ENCODE measurements at regions not wholly inside any gene's neighbourhood (a gene's known extent, or its start where the extent isn't known, plus 50 kb on each side); places are given as distances from the start of the nearest gene placed in this dataset.

- no peak for DNase-seq (ENCODE audit: low read depth, low spot score)
- no peak overlapping the region for H3K9ac ChIP-seq (ENCODE audit: low read length)
- no peaks in the 10 kb centered on the region for H3K9me2 ChIP-seq (ENCODE audit: insufficient read depth)
- no peak overlapping the region for H3K4me3 ChIP-seq (replicated peaks in 1 of 2; ENCODE audit: low read depth in 1 of 2, low read length in 2 of 2)
- H3K27me3 ChIP-seq (ENCODE audit: insufficient read depth, low read length), result no peaks in the 10 kb centered on the region
- BruUV-seq (replicated peaks), result no TSS peak
- no peak overlapping the region for H3K27ac ChIP-seq (ENCODE audit: low read depth, low read length)
- ChIA-PET CTCF (no interaction called here), RAD21 (ENCODE audit: low non-redundant PET in 1 of 2, low total read pairs in 2 of 2, uncharacterized antibody in 2 of 2, unreplicated experiment in 2 of 2) (no interaction called here), POLR2A (no interaction called here)
- no peaks in the 10 kb centered on the region for H4K20me1 ChIP-seq (ENCODE audit: insufficient read depth)
- H3K4me1 ChIP-seq (ENCODE audit: control insufficient read depth in 1 of 2, insufficient read depth in 2 of 2, low read length in 2 of 2), result no peaks in the 10 kb centered on the region
- H3K9me3 ChIP-seq (ENCODE audit: control insufficient read depth in 1 of 2, insufficient read depth in 1 of 2, low read depth in 1 of 2, low read length in 2 of 2), result no peaks in the 10 kb centered on the region
- no peaks in the 10 kb centered on the region for H3K36me3 ChIP-seq (ENCODE audit: control insufficient read depth in 1 of 2, insufficient read depth in 2 of 2, low read length in 2 of 2)
- ATAC-seq, result no peak
- no peaks in the 10 kb centered on the region for H3K79me2 ChIP-seq (ENCODE audit: insufficient read depth, low read length)
- intact Hi-C loops (cut with micrococcal nuclease), result no loop called here
- no peak overlapping the region for H3K4me2 ChIP-seq (ENCODE audit: low read length)
- TF ChIP-seq ZNF274 (IDR thresholded peaks at IDR 0.05; ENCODE audit: low read depth, low read length) (no peak), FOSL1 (IDR thresholded peaks at IDR 0.05; ENCODE audit: low read depth) (no peak), SP1 (IDR thresholded peaks at IDR 0.05; ENCODE audit: low read depth) (no peak), YY1 (IDR thresholded peaks at IDR 0.05; ENCODE audit: extremely low read depth, insufficient replicate concordance, low read depth, low read length) (no peak), CBX3 (IDR thresholded peaks at IDR 0.05; ENCODE audit: low read depth) (no peak), EGR1 (IDR thresholded peaks at IDR 0.05; ENCODE audit: low read depth) (no peak), ATF3 (IDR thresholded peaks at IDR 0.05) (no peak), POLR2A (IDR thresholded peaks at IDR 0.05; ENCODE audit: borderline replicate concordance, extremely low read depth, insufficient read depth, insufficient read length) (no peak), TCF7L2 (IDR thresholded peaks at IDR 0.05; ENCODE audit: borderline replicate concordance, extremely low read depth, insufficient read depth, insufficient read length) (no peak), CEBPB (IDR thresholded peaks at IDR 0.05; ENCODE audit: low read depth) (no peak), ELF1 (IDR thresholded peaks at IDR 0.05; ENCODE audit: borderline replicate concordance, low read depth) (no peak), RAD21 (IDR thresholded peaks at IDR 0.05; ENCODE audit: low read depth) (no peak), EZH2 (IDR thresholded peaks at IDR 0.05) (no peak), ZFX (IDR thresholded peaks at IDR 0.05) (no peak), EZH2phosphoT487 (IDR thresholded peaks at IDR 0.05; ENCODE audit: borderline replicate concordance) (no peak), SRF (IDR thresholded peaks at IDR 0.05; ENCODE audit: low read depth) (no peak)
- TF ChIP-seq, protein P1, sequence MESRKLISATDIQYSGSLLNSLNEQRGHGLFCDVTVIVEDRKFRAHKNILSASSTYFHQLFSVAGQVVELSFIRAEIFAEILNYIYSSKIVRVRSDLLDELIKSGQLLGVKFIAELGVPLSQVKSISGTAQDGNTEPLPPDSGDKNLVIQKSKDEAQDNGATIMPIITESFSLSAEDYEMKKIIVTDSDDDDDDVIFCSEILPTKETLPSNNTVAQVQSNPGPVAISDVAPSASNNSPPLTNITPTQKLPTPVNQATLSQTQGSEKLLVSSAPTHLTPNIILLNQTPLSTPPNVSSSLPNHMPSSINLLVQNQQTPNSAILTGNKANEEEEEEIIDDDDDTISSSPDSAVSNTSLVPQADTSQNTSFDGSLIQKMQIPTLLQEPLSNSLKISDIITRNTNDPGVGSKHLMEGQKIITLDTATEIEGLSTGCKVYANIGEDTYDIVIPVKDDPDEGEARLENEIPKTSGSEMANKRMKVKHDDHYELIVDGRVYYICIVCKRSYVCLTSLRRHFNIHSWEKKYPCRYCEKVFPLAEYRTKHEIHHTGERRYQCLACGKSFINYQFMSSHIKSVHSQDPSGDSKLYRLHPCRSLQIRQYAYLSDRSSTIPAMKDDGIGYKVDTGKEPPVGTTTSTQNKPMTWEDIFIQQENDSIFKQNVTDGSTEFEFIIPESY (IDR thresholded peaks at IDR 0.05; ENCODE audit: extremely low read depth, insufficient replicate concordance, low read length), result no peak
- TF ChIP-seq, protein P2, sequence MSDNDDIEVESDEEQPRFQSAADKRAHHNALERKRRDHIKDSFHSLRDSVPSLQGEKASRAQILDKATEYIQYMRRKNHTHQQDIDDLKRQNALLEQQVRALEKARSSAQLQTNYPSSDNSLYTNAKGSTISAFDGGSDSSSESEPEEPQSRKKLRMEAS (IDR thresholded peaks at IDR 0.05), result no peak
- no peak overlapping the region for H2AFZ ChIP-seq (ENCODE audit: low read depth, low read length, poor library complexity, severe bottlenecking)
Measured at GRCh38 chr4:13168326-13168725, 315.8 kb downstream of the RAB28 start.
